T-cell (primary cell): ENCODE measurements at regions not wholly inside any gene's neighbourhood (a gene's known extent, or its start where the extent isn't known, plus 50 kb on each side); places are given as distances from the start of the nearest gene placed in this dataset.
"Not testable (repeated sequence)": the region's sequence is repeated elsewhere in the genome, so short reads cannot be mapped to it uniquely, and the experiment has no call there.

ENCODE experiments used
- ATAC-seq, 4 experiments: fragments of 200-7000 bp in 3 of 4; fragments of 150-1000 bp in 1 of 4; cut with Tn5 transposase; replicated peaks in 1 of 4; 1 replicate in 3 of 4; 2 replicates in 1 of 4; pipeline ENCODE4 v1.10.0; 2021; ENCODE audit warnings: moderate library complexity in 3 of 4, mild to moderate bottlenecking in 2 of 4, moderate number of reproducible peaks in 1 of 4
- CTCF ChIA-PET, 2 donors: fragments of 300-600 bp; sonication (Branson Sonifier 250); formaldehyde crosslinking; loops; one replicate each; lab custom pipeline; 2022; ENCODE audit warnings: antibody characterized with exemption in 2 of 2; lab: Charles Lee
- POLR2A ChIA-PET, 2 donors: fragments of 300-600 bp; sonication (Branson Sonifier 250); formaldehyde crosslinking; loops; one replicate each; lab custom pipeline; 2022; ENCODE audit warnings: antibody characterized with exemption in 2 of 2; lab: Charles Lee
- DNase-seq, 35 experiments: peaks; one replicate each; pipeline versions ENCODE4 v3.0.0 to v3.0.0-alpha.2; 2013 to 2023
- H3K27ac ChIP-seq: one replicate; pipeline ENCODE4 v1.5.1; 2013; ENCODE audit warnings: low read length
- H3K27me3 ChIP-seq, 2 experiments: replicated peaks in 1 of 2; 1 replicate in 1 of 2; 2 replicates in 1 of 2; pipeline versions ENCODE4 v1.6.1 to v1.7.0; 2013; ENCODE audit warnings: low read length in 1 of 2, mixed read lengths in 1 of 2; ENCODE audit not compliant: control insufficient read depth in 2 of 2, insufficient read depth in 2 of 2; ENCODE audit errors: extremely low read depth in 1 of 2
- H3K36me3 ChIP-seq, 2 donors: 1 replicate in 1 of 2; 2 replicates in 1 of 2; pipeline versions ENCODE4 v1.6.1 to v1.7.0; 2013; ENCODE audit warnings: low read length in 1 of 2; ENCODE audit not compliant: control insufficient read depth in 2 of 2, insufficient read depth in 1 of 2; ENCODE audit errors: extremely low read depth in 1 of 2
- H3K4me1 ChIP-seq, 2 experiments: 1 replicate in 1 of 2; 2 replicates in 1 of 2; pipeline versions ENCODE4 v1.6.1 to v1.7.0; 2013; ENCODE audit warnings: low read length in 2 of 2, mixed read lengths in 1 of 2; ENCODE audit not compliant: insufficient read depth in 2 of 2, control insufficient read depth in 1 of 2; ENCODE audit errors: extremely low read depth in 1 of 2
- H3K4me3 ChIP-seq, 2 donors: 1 replicate in 1 of 2; 2 replicates in 1 of 2; pipeline versions ENCODE4 v1.5.1 to v1.7.0; 2013; ENCODE audit warnings: mild to moderate bottlenecking in 2 of 2, low read length in 1 of 2, moderate library complexity in 1 of 2; ENCODE audit not compliant: control insufficient read depth in 1 of 2; ENCODE audit errors: extremely low read depth in 1 of 2
- H3K9me3 ChIP-seq: 2 replicates; pipeline ENCODE4 v1.7.0; 2013
- H3K27ac Mint-ChIP-seq, 2 donors: one replicate each; pipeline ENCODE4 v1.8.0; 2020 to 2021; ENCODE audit warnings: mild to moderate bottlenecking in 2 of 2, mixed read lengths in 2 of 2
- H3K27me3 Mint-ChIP-seq, 2 donors: one replicate each; pipeline ENCODE4 v1.8.0; 2021 to 2022; ENCODE audit warnings: mixed read lengths in 2 of 2
- H3K36me3 Mint-ChIP-seq: one replicate; pipeline ENCODE4 v1.8.0; 2021; ENCODE audit warnings: mixed read lengths
- H3K4me1 Mint-ChIP-seq, 3 donors: one replicate each; pipeline ENCODE4 v1.8.0; 2020 to 2022; ENCODE audit warnings: mixed read lengths in 3 of 3, mild to moderate bottlenecking in 1 of 3
- H3K4me3 Mint-ChIP-seq, 3 donors: one replicate each; pipeline ENCODE4 v1.8.0; 2020 to 2022; ENCODE audit warnings: mild to moderate bottlenecking in 3 of 3, mixed read lengths in 3 of 3, moderate library complexity in 3 of 3
- H3K9me3 Mint-ChIP-seq, 3 donors: one replicate each; pipeline ENCODE4 v1.8.0; 2020 to 2022; ENCODE audit warnings: mixed read lengths in 3 of 3
- WGBS: methylation state at CpG from one replicate; pipeline ENCODE4 v1.1.5; 2013; ENCODE audit warnings: missing lambda C conversion rate; ENCODE audit not compliant: insufficient coverage; 5-methylcytosine and 5-hydroxymethylcytosine counted together

GRCh38 chr19:14289810-14290209 is 83.8 kb upstream of the ADGRL1 start:
- H3K4me1 ChIP-seq, H3K27ac ChIP-seq, H3K4me3 Mint-ChIP-seq, H3K27me3 Mint-ChIP-seq, H3K4me3 ChIP-seq, DNase-seq, H3K9me3 ChIP-seq, H3K36me3 Mint-ChIP-seq, ATAC-seq, H3K36me3 ChIP-seq, H3K9me3 Mint-ChIP-seq, H3K27ac Mint-ChIP-seq: not testable (repeated sequence)
- CTCF ChIA-PET = interaction anchor here in 1 of 2 donors (1.1 to 1.2 kb wide), 2 partner anchors 153 to 711 kb away, joined by 3 to 5 read pairs; partner anchors contain the start of gene ASF1B
- WGBS = 84% methylated on average over 8 of the region's 15 CpGs
- POLR2A ChIA-PET = interaction anchor here in 1 of 2 donors (0.7 kb wide), 1 partner anchor 579 kb away, joined by 3 read pairs; no protein-coding TSS in a partner anchor
- H3K27me3 ChIP-seq = peaks cover 0 to 22% of the 10 kb centered on the region in 2 experiments
- peaks cover 8 to 19% (median 9%) of the 10 kb centered on the region in 3 donors for H3K4me1 Mint-ChIP-seq

GRCh38 chr19:14287837-14288236 is 81.9 kb upstream of the ADGRL1 start:
- DNase-seq, H3K27ac ChIP-seq, H3K4me3 ChIP-seq, H3K36me3 Mint-ChIP-seq, H3K9me3 Mint-ChIP-seq, H3K36me3 ChIP-seq, H3K27ac Mint-ChIP-seq, H3K4me3 Mint-ChIP-seq, H3K27me3 Mint-ChIP-seq, ATAC-seq, H3K9me3 ChIP-seq: not testable (repeated sequence)
- Histone ChIP-seq H3K4me1 (peaks cover 0 to 16% of the 10 kb centered on the region in 2 experiments), H3K27me3 (peaks cover 0 to 11% of the 10 kb centered on the region in 2 experiments)
- ChIA-PET POLR2A (interaction anchor here in 1 of 2 donors (0.7 kb wide), 1 partner anchor 9 kb away, joined by 14 read pairs; no protein-coding TSS in a partner anchor), CTCF (interaction anchor here in 1 of 2 donors (0.7 kb wide), 1 partner anchor 151 kb away, joined by 4 read pairs; the partner anchor contains the start of gene ASF1B)
- H3K4me1 Mint-ChIP-seq = peaks cover 12 to 14% (median 13%) of the 10 kb centered on the region in 3 donors
- WGBS = no CpG with 5 or more reads among the region's 4 CpGs

- H3K4me3 Mint-ChIP-seq, H3K27me3 Mint-ChIP-seq, H3K27ac Mint-ChIP-seq, H3K36me3 Mint-ChIP-seq, POLR2A ChIA-PET, H3K9me3 Mint-ChIP-seq, H3K9me3 ChIP-seq, DNase-seq, H3K36me3 ChIP-seq, H3K27ac ChIP-seq, H3K27me3 ChIP-seq, H3K4me3 ChIP-seq, CTCF ChIA-PET, ATAC-seq: not testable (repeated sequence)
- peaks cover 12 to 14% (median 13%) of the 10 kb centered on the region in 3 donors for H3K4me1 Mint-ChIP-seq
- WGBS = 90% methylated on average over 2 of the region's 4 CpGs
- peaks cover 0 to 14% of the 10 kb centered on the region in 2 experiments for H3K4me1 ChIP-seq
Measured at GRCh38 chr19:14286594-14286993, 80.6 kb upstream of the ADGRL1 start.

GRCh38 chr19:14285726-14286125 is 79.8 kb upstream of the ADGRL1 start:
- WGBS = 97% methylated on average over 3 of the region's 9 CpGs
- H3K4me3 ChIP-seq, H3K27me3 ChIP-seq, ATAC-seq, H3K9me3 Mint-ChIP-seq, H3K27ac Mint-ChIP-seq, DNase-seq, H3K36me3 ChIP-seq, POLR2A ChIA-PET, H3K36me3 Mint-ChIP-seq, CTCF ChIA-PET, H3K4me3 Mint-ChIP-seq, H3K27me3 Mint-ChIP-seq, H3K9me3 ChIP-seq, H3K27ac ChIP-seq: not testable (repeated sequence)
- H3K4me1 Mint-ChIP-seq = peaks cover 12 to 14% (median 13%) of the 10 kb centered on the region in 3 donors
- H3K4me1 ChIP-seq = peaks cover 0 to 14% of the 10 kb centered on the region in 2 experiments

GRCh38 chr19:14283813-14284520 is 78.0 kb upstream of the ADGRL1 start:
- POLR2A ChIA-PET, CTCF ChIA-PET, H3K9me3 Mint-ChIP-seq, H3K36me3 Mint-ChIP-seq, H3K36me3 ChIP-seq, H3K27me3 Mint-ChIP-seq, H3K27ac ChIP-seq, H3K27me3 ChIP-seq, H3K9me3 ChIP-seq, H3K4me3 ChIP-seq: not testable (repeated sequence)
- H3K4me1 ChIP-seq = peaks cover 0 to 14% of the 10 kb centered on the region in 2 experiments
- peak in 2 of 35 experiments; percentile 4 to 17 for DNase-seq
- Mint-ChIP-seq H3K4me1 (peaks cover 12 to 14% (median 13%) of the 10 kb centered on the region in 3 donors), H3K27ac (peak overlapping the region in 1 of 2 donors; percentile 66), H3K4me3 (peak overlapping the region in 1 of 3 donors; percentile 28)
- WGBS = 65% methylated on average over 9 of the region's 11 CpGs
- ATAC-seq = peak in 3 of 4 experiments; percentile 19 to 45 (median 37)

GRCh38 chr19:14279270-14279669 is 73.3 kb upstream of the ADGRL1 start:
- POLR2A ChIA-PET, H3K27ac ChIP-seq, H3K27ac Mint-ChIP-seq, H3K27me3 Mint-ChIP-seq, DNase-seq, H3K36me3 Mint-ChIP-seq, H3K9me3 ChIP-seq, H3K9me3 Mint-ChIP-seq, H3K4me3 Mint-ChIP-seq, H3K27me3 ChIP-seq, H3K36me3 ChIP-seq, H3K4me3 ChIP-seq, ATAC-seq: not testable (repeated sequence)
- H3K4me1 ChIP-seq = peaks cover 0 to 24% of the 10 kb centered on the region in 2 experiments
- CTCF ChIA-PET = interaction anchor here in 1 of 2 donors (0.6 kb wide), 1 partner anchor 149 kb away, joined by 3 read pairs; no protein-coding TSS in a partner anchor
- WGBS = no CpG with 5 or more reads among the region's 4 CpGs
- peaks cover 20 to 28% (median 21%) of the 10 kb centered on the region in 3 donors for H3K4me1 Mint-ChIP-seq
